H1 (cell line): ENCODE measurements at regions not wholly inside any gene's neighbourhood (a gene's known extent, or its start where the extent isn't known, plus 50 kb on each side); places are given as distances from the start of the nearest gene placed in this dataset.

Experiments used
- CTCF ChIA-PET: fragments of 300-600 bp; sonication (Branson Sonifier 250); formaldehyde crosslinking; loops from one replicate; lab custom pipeline; 2021; ENCODE audit not compliant: partially characterized antibody; lab: Charles Lee
- POLR2A ChIA-PET: fragments of 300-600 bp; sonication (Branson Sonifier 250); formaldehyde crosslinking; loops from one replicate; lab custom pipeline; 2021; ENCODE audit warnings: inconsistent platforms; ENCODE audit not compliant: partially characterized antibody; lab: Charles Lee
- DNase-seq, 2 experiments: peaks; one replicate each; pipeline versions ENCODE4 v3.0.0 to v3.0.0-alpha.2; 2010 to 2022; ENCODE audit warnings: low spot score in 2 of 2, low read depth in 1 of 2, mixed read lengths in 1 of 2
- FAIRE-seq: peaks from 2 replicates; lab custom pipeline; 2011; peaks lifted over from hg19 to GRCh38; lab: Jason Lieb, UNC
- H2AFZ ChIP-seq: 2 replicates; pipeline ENCODE4 v1.8.1; 2012; ENCODE audit warnings: low read length, inconsistent platforms
- H2AK5ac ChIP-seq: 2 replicates; pipeline ENCODE4 v1.6.1; 2013; ENCODE audit warnings: low read depth, low read length
- H2BK120ac ChIP-seq: replicated peaks from 2 replicates; pipeline ENCODE3; 2013; ENCODE audit warnings: low read depth, low read length, inconsistent platforms
- H2BK12ac ChIP-seq: 2 replicates; pipeline ENCODE4 v1.6.1; 2013; ENCODE audit warnings: low read depth, low read length
- H2BK15ac ChIP-seq: 2 replicates; pipeline ENCODE4 v1.6.1; 2013; ENCODE audit warnings: low read length
- H2BK20ac ChIP-seq: 2 replicates; pipeline ENCODE4 v1.6.1; 2013; ENCODE audit warnings: low read length
- H2BK5ac ChIP-seq: 2 replicates; pipeline ENCODE4 v1.6.1; 2013; ENCODE audit warnings: low read depth, low read length
- H3K14ac ChIP-seq: 2 replicates; pipeline ENCODE4 v1.6.1; 2013; ENCODE audit warnings: inconsistent platforms; ENCODE audit not compliant: insufficient read length
- H3K18ac ChIP-seq: 2 replicates; pipeline ENCODE4 v1.6.1; 2013; ENCODE audit warnings: low read length; ENCODE audit errors: extremely low read depth
- H3K23ac ChIP-seq: 2 replicates; pipeline ENCODE4 v1.6.1; 2013; ENCODE audit warnings: inconsistent platforms; ENCODE audit not compliant: insufficient read length
- H3K23me2 ChIP-seq: 2 replicates; pipeline ENCODE4 v1.6.1; 2013; ENCODE audit warnings: low read depth, low read length
- H3K27ac ChIP-seq: 2 replicates; pipeline ENCODE4 v1.6.1; 2011; ENCODE audit warnings: low read depth, low read length, inconsistent platforms
- H3K27me3 ChIP-seq, 4 experiments: replicated peaks in 1 of 4; 1 replicate in 1 of 4; 2 replicates in 3 of 4; pipeline versions ENCODE4 v1.6.1 to v1.8.1; 2011 to 2013; ENCODE audit warnings: low read length in 3 of 4, mild to moderate bottlenecking in 3 of 4, inconsistent platforms in 2 of 4, mixed read lengths in 2 of 4, moderate library complexity in 1 of 4; ENCODE audit not compliant: control insufficient read depth in 3 of 4, insufficient read depth in 3 of 4; ENCODE audit errors: extremely low read depth in 1 of 4
- H3K36me3 ChIP-seq, 4 experiments: 2 replicates each; pipeline versions ENCODE4 v1.6.1 to v1.8.1; 2011 to 2013; ENCODE audit warnings: mild to moderate bottlenecking in 4 of 4, low read length in 3 of 4, moderate library complexity in 2 of 4, control low read depth in 1 of 4, inconsistent platforms in 1 of 4; ENCODE audit not compliant: insufficient read depth in 4 of 4, control insufficient read depth in 2 of 4
- H3K4ac ChIP-seq: replicated peaks from 2 replicates; pipeline ENCODE3; 2013; ENCODE audit warnings: low read length, low read depth, mixed read lengths, inconsistent platforms; ENCODE audit not compliant: insufficient read length
- H3K4me1 ChIP-seq, 4 experiments: replicated peaks in 1 of 4; 1 replicate in 1 of 4; 2 replicates in 3 of 4; pipeline versions ENCODE4 v1.6.1 to v1.8.1; 2011 to 2013; ENCODE audit warnings: low read length in 3 of 4, inconsistent platforms in 2 of 4, mixed read lengths in 1 of 4; ENCODE audit not compliant: insufficient read depth in 4 of 4, control insufficient read depth in 3 of 4
- H3K4me2 ChIP-seq, 2 experiments: 2 replicates each; pipeline versions ENCODE4 v1.6.1 to v1.8.1; 2011 to 2013; ENCODE audit warnings: low read depth in 2 of 2, low read length in 2 of 2, control low read depth in 1 of 2, inconsistent platforms in 1 of 2, mild to moderate bottlenecking in 1 of 2; ENCODE audit not compliant: insufficient read depth in 1 of 2
- H3K4me3 ChIP-seq, 4 experiments: fragments of 200-600, 300-600 bp in 1 of 4; sonication (generic), shearing (Covaris generic), sonication (Bioruptor Twin) in 1 of 4; 2 replicates each; pipeline versions ENCODE4 v1.5.1 to v1.8.1; 2011 to 2016; ENCODE audit warnings: low read length in 4 of 4, low read depth in 3 of 4, control low read depth in 2 of 4, inconsistent platforms in 2 of 4, mild to moderate bottlenecking in 2 of 4, mixed read lengths in 1 of 4, moderate library complexity in 1 of 4; ENCODE audit not compliant: insufficient read depth in 2 of 4; ENCODE audit errors: extremely low read depth in 1 of 4
- H3K56ac ChIP-seq: replicated peaks from 2 replicates; pipeline ENCODE3; 2013; ENCODE audit warnings: low read depth, mild to moderate bottlenecking, mixed read lengths, low read length, inconsistent platforms; ENCODE audit not compliant: insufficient read length
- H3K79me1 ChIP-seq: 2 replicates; pipeline ENCODE4 v1.6.1; 2013; ENCODE audit warnings: low read depth, low read length, control low read depth
- H3K79me2 ChIP-seq, 2 experiments: 2 replicates each; pipeline versions ENCODE4 v1.6.1 to v1.8.1; 2012 to 2013; ENCODE audit warnings: low read length in 2 of 2, mild to moderate bottlenecking in 2 of 2, inconsistent platforms in 1 of 2; ENCODE audit not compliant: insufficient read depth in 2 of 2, control insufficient read depth in 1 of 2
- H3K9ac ChIP-seq, 4 experiments: replicated peaks in 1 of 4; 1 replicate in 1 of 4; 2 replicates in 3 of 4; pipeline versions ENCODE4 v1.6.1 to v1.8.1; 2011 to 2013; ENCODE audit warnings: low read depth in 3 of 4, low read length in 3 of 4, control low read depth in 2 of 4, mild to moderate bottlenecking in 2 of 4, moderate library complexity in 2 of 4, inconsistent platforms in 1 of 4; ENCODE audit errors: extremely low read depth in 1 of 4
- H3K9me3 ChIP-seq, 2 experiments: 2 replicates each; pipeline versions ENCODE4 v1.6.1 to v1.8.1; 2012 to 2013; ENCODE audit warnings: mild to moderate bottlenecking in 2 of 2, moderate library complexity in 2 of 2, control low read depth in 1 of 2, inconsistent platforms in 1 of 2, low read depth in 1 of 2, low read length in 1 of 2, mixed read lengths in 1 of 2; ENCODE audit not compliant: insufficient read depth in 2 of 2
- H4K20me1 ChIP-seq, 2 experiments: replicated peaks in 1 of 2; 2 replicates each; pipeline versions ENCODE3 to v1.8.1; 2011 to 2013; ENCODE audit warnings: inconsistent platforms in 2 of 2, low read length in 2 of 2, mild to moderate bottlenecking in 1 of 2; ENCODE audit not compliant: insufficient read depth in 2 of 2, control insufficient read depth in 1 of 2
- H4K5ac ChIP-seq: 2 replicates; pipeline ENCODE4 v1.6.1; 2013; ENCODE audit warnings: low read length, low read depth, mixed read lengths, inconsistent platforms; ENCODE audit not compliant: insufficient read length
- H4K8ac ChIP-seq: 2 replicates; pipeline ENCODE4 v1.8.0; 2013; ENCODE audit warnings: mild to moderate bottlenecking, moderate library complexity, low read length, inconsistent platforms; ENCODE audit not compliant: insufficient read depth; ENCODE audit errors: extremely low read depth
- H4K91ac ChIP-seq: replicated peaks from 2 replicates; pipeline ENCODE3; 2013; ENCODE audit warnings: low read length, mixed read lengths, inconsistent platforms; ENCODE audit not compliant: insufficient read length
- ATF3 ChIP-seq: IDR thresholded peaks from 2 replicates; pipeline ENCODE4 v1.6.1; 2011; ENCODE audit warnings: low read depth, mild to moderate bottlenecking, low read length; ENCODE audit not compliant: insufficient read depth
- TAF1 ChIP-seq: IDR thresholded peaks from 2 replicates; pipeline ENCODE4 v1.6.1; 2011; ENCODE audit warnings: mild to moderate bottlenecking, low read depth, low read length
- WGBS, 2 experiments: shearing (Covaris generic) in 1 of 2; methylation state at CpG; one replicate each; pipeline versions ENCODE4 v1.1.6 to v1.1.7; 2013 to 2015; ENCODE audit warnings: low lambda C conversion rate in 2 of 2, mixed read lengths in 2 of 2, inconsistent platforms in 1 of 2, low coverage in 1 of 2, missing lambda C conversion rate in 1 of 2; ENCODE audit not compliant: insufficient replicate concordance in 2 of 2, insufficient coverage in 1 of 2, insufficient read length in 1 of 2; ENCODE audit errors: extremely low coverage in 1 of 2, missing lambda C conversion rate in 1 of 2; 5-methylcytosine and 5-hydroxymethylcytosine counted together

DNA sequence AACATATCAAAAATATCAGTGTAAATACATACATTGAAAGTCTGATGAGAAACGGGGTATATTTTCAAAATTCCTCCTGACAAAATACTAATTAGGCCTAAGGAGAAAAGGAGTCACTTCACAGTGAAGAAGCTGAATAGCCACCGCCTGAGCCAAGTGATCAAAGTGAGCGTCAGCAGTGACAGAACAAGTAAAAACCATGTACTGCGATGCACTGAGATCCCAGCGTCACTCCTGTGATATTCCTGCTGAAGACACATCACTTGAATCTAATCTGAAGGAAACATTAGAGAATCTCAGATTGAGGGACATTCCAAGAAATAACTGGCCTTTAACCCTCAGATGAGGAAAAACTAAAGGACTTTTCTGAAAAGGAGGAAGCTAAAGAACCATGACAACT is 285.3 kb downstream of the EN1 start:
- Histone ChIP-seq H3K27me3 (no peaks in the 10 kb centered on the region), H3K4me2 (no peak overlapping the region), H3K79me1 (no peaks in the 10 kb centered on the region), H3K27ac (no peak overlapping the region), H4K5ac (no peak overlapping the region), H2BK12ac (no peak overlapping the region), H3K4ac (no peak overlapping the region), H3K9me3 (no peaks in the 10 kb centered on the region), H3K14ac (no peak overlapping the region), H3K56ac (no peak overlapping the region)
- POLR2A ChIA-PET: no interaction called here
- no peak for FAIRE-seq
- TF ChIP-seq TAF1 (no peak), ATF3 (no peak)
- TF ChIP-seq, all 59 proteins: peak for 0
- Histone ChIP-seq H3K9ac (no peak overlapping the region), H2BK20ac (no peak overlapping the region), H3K79me2 (no peaks in the 10 kb centered on the region), H3K23me2 (no peaks in the 10 kb centered on the region), H3K18ac (no peak overlapping the region), H4K20me1 (no peaks in the 10 kb centered on the region), H2BK120ac (no peak overlapping the region), H4K91ac (no peak overlapping the region), H2AK5ac (no peak overlapping the region), H3K4me3 (no peak overlapping the region), H2BK5ac (no peak overlapping the region), H3K36me3 (no peaks in the 10 kb centered on the region), H2BK15ac (no peak overlapping the region), H3K23ac (no peak overlapping the region), H2AFZ (no peak overlapping the region), H3K4me1 (no peaks in the 10 kb centered on the region), H4K8ac (no peak overlapping the region)
- no peak for DNase-seq
- CTCF ChIA-PET: interaction anchor here (1.0 to 2.1 kb wide), 2 partner anchors 23 to 69 kb away, joined by 3 to 7 read pairs; no protein-coding TSS in a partner anchor
- WGBS, 2 experiments: 98% methylated on average over 5 of the region's 5 CpGs; no CpG with 5 or more reads in 1 of the 2 experiments
